ENCODE measurements at regions not wholly inside any gene's neighbourhood (a gene's known extent, or its start where the extent isn't known, plus 50 kb on each side); places are given as distances from the start of the nearest gene placed in this dataset.

DNA sequence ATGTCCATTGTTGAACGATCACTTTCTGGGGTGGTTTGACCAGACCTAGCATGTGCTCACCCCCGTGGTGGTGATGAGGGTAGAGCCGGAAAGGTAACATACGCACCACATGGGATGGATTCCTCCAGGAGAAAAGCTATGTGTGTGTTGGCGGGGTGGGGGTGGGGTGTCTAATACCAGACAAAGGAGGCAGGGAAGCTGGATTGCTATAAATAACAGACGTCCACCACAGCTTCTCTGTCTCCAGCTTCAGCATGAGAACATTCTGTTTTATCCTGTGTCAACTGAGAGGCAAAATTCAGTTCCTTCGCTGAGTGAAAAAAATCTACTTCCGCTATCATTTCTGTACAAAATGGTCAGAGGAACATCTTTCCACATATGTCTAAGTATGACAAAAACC lies 151.0 kb downstream of the PCSK1 start:
- DNase-seq = no peak

DNA sequence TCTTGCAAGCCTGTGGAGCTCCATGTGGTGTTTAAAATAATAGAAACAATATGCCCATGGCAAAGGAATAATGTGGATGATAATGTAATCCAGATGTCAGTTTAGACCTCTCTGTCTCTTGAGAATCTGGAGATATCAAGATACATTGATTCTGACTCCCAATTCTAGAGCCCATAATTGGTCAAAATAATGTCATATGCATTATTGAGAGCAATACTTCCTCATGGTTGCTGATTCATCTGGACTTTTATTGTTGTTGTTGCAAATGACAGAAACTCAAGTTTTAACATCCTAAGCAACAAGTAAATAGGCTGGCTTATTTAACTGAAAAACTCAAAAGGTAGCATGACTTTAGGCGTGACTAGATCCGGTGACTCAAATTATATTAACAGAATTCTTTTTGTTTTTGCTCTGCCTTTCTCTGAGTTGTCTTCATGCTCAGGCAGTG lies 152.1 kb downstream of the PCSK1 start:
- no peak for DNase-seq

DNA sequence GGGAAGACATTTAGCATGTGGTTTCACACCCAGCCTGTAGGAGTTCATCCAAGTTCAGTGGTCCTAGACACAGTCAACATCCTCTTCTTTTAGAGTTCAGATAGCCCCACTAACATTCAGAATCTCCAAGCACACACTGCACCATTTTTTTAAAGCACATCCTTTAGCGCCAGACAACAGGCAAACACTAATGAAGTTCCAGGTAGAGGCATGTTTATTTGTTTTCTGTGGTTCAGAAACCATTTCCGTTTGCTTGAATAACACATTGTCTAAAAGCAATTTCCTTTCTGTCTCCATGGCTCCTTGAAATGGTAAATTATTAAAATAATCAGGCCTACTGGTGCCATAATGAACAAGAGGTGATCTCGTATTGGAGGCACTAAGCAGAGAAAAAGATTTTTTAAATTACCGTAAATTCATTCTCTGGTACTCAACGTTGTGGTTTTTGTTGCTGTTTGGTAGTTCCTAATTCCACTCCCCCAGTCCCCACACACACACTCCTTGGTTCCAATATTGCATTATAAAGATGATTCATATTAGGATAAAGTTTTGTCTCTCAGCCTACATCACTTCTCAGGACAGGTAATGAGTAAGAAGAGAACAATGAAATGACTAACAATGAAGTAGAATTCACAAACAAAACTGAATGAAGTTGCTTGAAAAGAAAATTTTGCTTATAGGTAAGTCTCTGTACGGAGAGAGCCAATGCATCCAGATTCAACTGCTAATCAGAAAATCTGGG lies 153.1 kb downstream of the PCSK1 start:
- DNase-seq = no peak

DNA sequence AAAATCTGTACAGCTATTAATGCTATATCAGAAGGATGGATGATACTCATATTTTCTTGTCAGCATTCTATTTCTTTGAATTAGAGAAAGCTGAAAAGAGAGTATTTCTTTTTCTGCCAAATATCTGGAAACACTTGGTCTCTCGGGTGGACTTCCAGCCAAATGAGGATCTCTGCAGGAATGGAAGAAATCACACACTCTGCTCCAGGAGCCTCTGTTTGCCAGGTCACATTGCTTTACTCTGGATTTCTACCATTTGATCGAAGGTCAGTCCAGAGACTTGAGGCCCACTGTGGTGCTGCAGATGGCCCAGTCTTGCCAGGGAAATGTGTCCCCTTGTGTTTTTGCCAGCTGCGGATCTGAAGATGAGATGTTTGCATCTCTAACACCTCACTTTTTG lies 154.1 kb downstream of the PCSK1 start:
- DNase-seq = no peak

DNA sequence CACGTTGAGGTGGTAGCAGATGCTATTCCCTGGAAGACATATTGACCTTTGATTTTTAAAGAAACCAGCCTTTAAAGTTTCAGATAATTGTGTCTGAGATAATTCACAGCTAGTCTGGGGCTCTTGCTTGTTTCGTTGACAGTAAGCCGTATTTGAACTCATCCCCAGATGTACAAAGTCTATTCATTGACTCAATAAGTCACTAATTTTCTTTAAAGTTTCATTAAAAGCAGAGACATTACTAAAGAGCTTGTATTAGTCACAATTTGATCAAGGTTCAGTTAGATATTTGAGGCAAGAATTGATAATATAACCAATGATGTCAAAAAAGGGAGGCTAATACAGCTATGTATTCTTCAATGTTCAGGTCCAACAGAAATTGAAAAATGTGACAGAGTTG lies 158.0 kb downstream of the PCSK1 start:
- DNase-seq = no peak

DNA sequence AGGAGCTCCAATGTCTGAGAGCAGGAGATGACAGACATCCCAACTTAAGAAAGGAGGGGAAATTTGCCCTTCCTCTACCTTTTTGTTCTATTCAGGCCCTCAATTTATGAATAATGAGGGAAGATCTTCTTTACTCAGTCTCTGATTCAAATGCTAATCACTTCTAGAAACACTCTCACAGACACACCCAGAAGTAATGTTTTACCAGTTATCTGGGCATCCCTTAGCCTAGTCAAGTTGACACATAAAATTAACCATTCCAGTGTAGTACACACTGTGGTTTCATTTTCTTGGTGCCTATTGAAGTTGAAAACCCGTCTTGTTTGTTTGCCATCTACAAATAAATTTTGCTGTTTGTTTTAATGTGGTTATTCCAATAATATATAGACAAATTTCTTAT lies 167.6 kb downstream of the PCSK1 start:
- DNase-seq = no peak

DNA sequence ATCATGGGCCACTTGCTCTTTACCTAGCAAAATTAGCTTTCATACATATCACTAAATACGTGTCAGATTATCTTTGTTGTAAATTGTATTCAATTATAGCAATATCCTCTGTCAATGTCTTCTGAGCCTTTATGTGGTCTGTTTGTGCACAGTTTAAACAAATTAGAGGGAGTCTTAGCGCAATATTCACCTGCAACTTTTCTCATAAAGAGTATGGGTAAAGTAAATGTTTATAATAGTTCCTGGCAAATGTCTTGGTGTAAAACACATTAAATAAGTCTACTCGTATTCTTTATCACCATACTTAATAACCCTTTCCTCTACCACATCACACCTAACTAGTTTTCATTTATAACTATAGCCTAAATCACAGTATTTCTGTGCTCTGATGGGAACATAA lies 169.0 kb downstream of the PCSK1 start:
- no peak for DNase-seq

DNA sequence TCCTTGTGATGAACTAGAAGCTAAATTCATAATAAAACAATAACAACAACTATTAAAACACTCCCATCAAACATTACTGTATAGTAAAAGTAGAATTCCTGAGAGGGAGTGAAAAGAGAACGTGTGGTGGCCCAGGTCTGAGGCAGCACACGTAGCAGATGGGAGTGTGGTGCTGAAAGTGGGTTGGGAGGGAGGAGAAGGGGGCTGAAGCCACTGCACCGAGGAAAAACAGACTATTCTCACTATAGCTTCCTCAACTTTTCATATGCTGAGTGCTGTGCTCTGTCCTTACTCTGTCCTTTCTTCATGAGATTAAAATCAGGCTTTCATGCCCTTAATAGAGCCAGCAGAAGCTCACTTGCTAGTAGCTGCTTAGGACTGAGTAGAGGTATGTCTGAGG lies 170.9 kb downstream of the PCSK1 start:
- no peak for DNase-seq

DNA sequence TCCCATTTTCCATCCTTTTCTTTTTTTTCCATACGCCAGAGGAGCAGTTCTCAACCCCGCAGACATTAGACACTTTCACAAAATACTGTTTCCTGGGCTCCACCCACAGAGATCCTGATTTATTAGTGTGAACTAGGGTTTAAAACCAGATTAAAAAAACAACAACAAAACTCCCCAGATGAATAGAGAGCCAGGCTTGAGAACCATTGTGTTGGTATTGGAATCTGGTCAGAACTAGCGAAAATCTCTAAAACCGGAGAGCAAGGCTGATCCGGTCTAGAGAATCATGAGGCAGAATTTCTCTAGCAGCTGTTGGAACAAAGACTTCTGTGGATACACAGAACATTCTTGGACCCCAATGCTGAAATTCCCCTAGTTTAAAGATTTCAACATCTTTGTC lies 173.0 kb downstream of the PCSK1 start:
- no peak for DNase-seq

DNA sequence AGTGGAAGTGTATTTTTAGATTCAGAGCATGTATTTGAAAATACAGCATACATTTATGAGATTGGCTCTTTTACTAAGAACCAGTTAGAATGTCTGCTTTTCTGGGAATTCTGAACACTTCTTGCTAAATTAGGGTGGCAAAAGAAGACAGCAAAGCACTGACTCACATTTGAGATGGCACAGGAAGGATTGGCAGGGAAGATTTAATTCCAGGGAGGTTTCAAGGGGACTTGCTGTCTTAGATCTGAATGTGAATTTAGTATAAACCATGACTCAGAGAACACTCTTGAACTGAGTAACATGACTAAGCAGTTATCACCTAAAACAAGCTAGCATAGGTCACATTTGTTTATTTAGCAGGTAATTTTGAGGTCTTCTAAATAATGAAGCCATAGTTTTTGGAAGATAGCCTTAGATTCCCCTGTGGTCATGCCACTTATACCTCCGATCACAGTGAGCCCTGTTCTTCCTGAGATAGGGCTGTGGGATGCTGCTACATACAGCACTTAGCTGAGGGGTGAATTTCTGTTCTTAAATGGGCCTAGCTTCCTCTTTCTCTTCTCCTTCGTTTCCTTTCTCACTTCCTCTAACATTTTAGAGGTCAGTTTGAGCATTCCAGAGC lies 173.8 kb downstream of the PCSK1 start:
- no peak for DNase-seq

DNA sequence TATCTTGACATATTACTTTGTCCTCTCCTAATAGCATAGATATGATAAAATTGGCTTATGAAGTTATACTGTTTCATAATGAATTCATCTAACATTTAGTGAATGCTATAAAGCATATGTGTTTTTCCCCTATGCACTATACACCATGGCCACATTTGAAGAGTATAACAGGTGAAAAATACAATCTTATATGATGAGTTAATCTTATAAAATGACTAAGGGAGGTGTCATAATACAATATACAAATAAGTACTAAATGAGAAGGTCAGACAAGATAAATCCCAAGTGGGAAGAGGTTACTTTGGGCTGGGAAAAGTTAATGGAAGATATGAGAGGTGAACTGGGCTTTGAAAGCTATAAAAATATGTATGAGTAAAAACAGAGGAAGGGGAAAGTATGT lies 174.4 kb downstream of the PCSK1 start:
- no peak for DNase-seq

DNA sequence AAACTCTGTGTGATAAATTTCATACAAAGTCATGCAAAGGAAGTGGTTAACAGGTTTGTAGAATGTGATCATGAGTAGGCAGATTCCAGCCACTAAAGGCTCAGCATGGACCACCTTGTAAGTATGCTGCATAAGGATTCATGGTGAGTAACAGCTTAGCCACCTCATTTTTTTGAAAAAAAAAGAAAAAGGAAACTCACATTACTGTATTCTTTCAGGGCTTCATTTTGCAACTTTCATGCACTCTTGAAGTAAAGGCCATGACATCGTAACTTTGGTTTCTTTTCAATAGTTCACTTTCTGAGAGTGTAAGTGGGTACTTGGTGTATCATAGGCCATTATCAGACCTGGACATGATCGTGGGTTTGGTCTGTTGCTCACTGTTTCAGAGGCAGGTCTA lies 175.1 kb downstream of the PCSK1 start:
- no peak for DNase-seq

DNA sequence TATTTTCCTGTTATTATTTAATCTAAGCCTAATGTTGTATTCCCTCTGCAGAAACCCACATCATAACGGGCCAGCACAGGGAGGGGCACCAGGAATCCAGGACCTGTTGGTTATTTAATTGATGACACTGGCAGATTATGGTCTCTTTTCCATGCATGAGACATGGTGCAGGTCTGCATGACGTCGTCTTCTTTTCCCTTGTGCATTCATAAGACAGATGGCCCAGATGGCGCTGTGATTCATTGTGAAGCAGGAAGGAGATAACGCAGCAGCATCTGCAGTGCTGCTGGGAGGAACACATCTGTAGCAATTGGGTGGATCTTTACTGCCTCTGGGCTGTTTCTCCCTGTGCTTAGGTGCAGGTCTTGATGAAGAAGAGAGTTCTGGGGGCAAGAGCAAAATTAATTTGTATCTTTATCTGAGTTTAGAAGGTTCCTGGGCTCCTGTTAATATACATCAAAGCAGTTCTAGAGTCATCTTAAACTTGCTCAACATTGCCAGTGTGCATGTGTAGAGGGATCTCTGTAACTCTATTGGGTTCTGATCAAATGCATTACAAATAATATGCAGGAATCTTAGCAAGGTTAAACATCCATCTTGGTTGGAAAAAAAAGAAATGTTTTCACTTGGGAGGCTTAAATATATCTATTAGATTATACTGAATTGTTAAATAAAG lies 176.1 kb downstream of the PCSK1 start:
- no peak for DNase-seq

DNA sequence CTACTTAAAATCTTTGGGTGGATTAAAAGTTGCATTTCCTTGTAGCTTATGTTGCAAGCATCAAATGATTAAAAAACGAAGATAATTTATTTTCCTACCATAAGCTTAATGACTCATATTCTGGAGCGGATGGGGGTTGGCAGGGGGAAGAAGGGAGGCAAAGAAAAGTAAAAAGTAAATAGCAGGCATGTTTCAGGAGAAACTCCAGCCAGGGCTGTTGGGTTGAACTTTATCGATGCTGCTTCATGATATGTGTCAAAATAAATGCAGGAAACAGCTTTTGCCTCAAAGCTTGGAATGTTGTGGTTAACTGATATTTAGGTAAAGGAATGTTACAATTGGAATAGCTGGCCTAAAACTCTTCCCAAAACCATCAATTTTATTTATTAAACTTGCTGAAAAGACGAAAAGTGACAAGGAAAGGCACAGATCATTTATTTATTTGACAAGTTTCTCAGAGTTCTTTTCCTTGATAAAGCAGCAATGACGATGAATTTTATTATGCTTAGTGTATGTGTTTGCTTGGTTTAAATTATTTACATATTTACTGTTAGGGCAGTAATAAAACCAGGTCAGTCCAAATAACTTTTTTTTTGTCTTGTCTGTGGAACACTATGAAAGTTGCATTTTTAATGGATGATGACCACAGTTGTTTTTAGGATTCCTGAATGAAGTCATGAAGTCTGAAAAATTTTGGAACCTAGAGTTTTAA lies 177.9 kb downstream of the PCSK1 start:
- DNase-seq = no peak

DNA sequence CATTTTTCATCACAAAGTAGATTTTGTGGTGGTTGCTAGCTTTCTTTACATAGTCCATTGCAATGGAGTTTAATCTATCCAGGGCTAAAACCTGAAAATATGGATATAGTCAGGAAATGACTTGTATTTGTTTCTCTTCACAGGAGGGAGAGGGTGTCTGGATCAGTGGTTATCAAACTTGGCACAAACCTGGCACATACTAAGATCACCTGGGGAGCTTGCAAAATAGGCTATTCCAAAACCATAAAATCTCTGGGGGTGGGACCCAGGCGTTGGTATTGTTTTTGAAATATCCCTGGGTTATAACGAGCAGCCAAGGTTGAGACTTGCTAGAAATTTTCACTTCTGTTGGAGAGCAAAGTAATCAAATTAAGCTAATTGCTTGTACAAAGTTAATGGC lies 179.9 kb downstream of the PCSK1 start:
- no peak for DNase-seq

DNA sequence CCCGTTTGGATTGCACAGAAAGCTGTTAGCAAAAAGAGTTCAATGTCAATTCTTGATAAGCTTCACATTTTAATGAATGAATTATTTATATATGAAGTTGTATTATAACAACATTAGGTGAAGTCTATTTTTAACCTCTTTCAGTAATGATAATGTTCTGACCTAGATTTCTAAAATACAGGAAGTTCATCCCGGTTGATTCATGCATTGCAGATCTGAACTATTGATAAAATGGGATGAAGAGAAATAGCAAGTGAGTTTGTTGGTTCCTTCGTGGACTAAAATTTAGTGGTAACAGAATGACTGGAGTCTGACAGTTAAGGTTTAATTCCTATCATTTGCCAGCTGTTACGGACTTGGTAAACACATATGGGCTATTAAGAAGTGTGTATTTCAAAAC lies 180.5 kb downstream of the PCSK1 start:
- DNase-seq = no peak

DNA sequence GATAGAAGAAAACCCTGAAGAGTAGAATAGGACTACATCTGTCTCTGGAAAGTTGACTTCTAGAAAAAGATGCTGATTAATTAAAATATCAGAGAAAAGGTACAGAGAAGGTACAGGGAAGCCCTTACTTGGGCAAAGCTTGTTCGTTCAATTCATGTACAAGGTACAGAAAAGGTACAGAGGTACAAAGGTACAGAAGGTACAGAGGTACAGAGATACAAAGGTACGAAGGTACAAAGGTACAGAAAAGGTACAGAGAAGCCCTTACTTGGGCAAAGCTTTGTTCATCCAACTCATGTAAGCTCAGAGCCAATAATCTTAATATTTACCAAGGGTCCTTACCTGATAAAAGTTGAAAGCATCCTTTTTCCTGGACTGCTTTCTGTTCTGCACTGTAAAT lies 182.3 kb downstream of the PCSK1 start:
- no peak for DNase-seq

DNA sequence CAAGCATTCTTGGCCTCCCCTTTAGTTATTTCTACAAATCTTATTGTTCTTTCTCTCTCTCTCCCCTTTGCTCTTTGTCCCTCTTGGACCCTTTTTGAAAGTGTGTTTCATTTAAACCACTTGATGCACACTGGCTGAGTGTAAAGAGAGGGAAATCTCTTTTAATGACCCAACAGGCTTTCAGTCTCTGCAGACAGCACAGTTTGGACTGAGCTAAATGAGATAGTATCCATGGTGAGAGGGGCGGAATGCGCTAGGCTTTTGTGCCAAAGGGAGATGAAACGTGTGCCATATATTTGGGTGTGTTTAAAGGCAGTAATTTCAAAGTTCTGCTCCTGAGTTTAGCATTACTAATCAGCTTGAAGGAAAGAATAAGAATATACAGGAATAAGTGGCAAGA lies 184.9 kb downstream of the PCSK1 start:
- no peak for DNase-seq

DNA sequence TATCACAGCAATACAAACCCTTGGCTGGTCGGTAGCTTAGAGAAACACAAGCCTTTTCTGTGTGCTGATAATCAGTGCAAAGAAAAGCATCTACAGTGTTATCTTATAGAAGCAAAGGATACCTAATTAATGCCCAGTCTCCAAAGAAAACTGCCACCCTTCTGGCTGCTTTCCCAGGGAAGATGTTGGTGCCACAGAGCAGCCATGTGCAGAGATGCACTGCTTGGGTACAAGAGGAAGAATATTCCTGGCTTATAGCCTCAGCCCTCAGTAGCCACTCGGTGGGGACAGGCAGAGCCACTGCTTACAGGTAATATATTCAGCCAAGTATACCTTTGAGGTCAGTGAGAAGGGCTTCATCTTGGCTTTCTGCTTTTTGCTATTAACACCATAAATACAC lies 185.3 kb downstream of the PCSK1 start:
- DNase-seq = no peak

DNA sequence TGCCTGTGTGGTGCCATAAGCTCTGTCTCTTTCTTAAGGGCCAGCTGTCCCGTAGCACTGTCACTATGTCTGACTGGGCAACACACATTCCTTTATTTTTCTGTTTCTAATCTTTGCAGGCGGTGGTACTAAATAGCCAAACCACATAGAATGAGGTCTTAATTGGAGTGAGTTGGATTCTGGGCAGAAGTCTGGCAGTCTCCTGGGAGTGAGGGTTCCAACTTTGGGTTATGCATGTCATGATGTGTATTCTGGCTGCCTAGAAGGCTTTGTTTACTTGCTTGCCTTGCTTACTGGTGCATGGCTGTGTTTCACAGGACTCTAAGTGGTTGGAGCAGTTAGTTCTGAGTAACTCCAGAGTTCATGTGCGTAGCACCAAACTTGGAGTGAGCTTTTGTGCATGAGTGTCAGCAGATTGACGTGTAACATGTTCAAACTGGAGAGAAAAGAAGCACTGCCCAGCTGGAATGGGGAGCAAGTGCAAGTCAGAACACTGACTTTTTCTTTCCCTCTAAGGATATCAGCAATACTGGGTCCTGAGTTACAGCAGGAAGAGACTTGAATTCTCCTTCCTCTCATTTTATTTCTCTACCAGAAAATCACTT lies 185.8 kb downstream of the PCSK1 start:
- no peak for DNase-seq

DNA sequence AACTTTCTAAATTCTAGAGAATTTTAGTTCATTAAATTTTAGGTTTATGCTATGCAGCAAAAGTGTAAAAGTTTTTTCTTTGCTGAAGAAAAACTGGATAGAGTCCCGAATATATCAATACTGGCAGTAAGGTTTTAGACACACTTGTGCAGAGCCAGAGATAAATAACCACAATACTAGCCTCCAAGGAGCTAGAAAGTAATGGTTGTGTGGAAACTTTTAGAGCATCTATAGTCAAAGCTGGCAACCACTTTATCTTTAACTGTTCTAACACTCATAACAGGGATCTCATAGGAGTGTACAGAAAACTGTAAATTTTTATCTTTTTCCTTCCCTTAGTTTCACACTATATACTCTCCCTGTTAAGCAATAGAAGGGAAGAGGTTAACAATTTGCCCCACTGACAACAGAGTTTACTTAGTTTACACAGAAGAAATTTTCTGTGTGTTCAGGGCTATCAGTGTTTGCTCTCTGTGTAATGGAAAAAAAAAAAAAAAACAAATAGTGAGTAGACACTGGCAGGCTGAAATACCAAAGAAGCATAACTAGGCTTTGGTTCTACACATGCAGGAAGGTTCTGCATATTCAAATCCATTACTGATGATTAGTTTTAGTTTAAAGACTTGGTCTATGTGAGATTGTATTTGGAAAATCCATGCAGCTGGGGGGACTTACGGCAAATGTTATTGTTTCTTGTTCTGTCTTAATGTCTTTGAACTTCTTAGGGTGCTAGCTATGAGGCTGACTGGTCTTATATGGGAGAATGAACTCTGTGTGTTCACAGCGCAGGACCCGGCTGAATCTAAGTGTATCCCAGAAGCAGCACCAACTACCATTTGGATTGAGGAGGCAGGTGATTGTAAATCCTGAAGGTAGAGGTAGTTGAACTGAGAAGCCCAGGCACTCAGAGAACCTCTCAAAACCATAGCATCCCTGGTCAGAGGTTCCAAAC lies 187.6 kb downstream of the PCSK1 start:
- no peak for DNase-seq

DNA sequence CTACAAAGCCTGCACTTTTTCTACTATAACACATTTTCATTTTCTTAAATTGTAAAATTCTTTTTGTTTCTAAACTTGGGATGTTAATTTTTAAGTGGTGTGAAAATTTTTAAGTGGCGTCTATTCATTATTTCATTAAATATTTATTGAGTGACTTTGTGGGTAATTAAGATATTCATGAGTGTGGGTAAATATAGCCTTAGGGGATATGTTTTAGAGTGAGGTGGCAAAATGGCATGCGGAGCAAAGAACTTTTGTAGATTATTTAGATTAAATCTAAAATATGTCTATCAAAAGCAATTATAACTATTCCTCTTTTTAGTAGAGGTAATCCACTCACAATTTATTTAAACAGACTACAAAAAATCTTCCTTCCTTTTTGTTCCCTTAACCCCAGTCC lies 188.4 kb downstream of the PCSK1 start:
- no peak for DNase-seq

All from NCI-H774 (cell line).